ENCODE measurements at regions not wholly inside any gene's neighbourhood (a gene's known extent, or its start where the extent isn't known, plus 50 kb on each side); places are given as distances from the start of the nearest gene placed in this dataset.

DNA sequence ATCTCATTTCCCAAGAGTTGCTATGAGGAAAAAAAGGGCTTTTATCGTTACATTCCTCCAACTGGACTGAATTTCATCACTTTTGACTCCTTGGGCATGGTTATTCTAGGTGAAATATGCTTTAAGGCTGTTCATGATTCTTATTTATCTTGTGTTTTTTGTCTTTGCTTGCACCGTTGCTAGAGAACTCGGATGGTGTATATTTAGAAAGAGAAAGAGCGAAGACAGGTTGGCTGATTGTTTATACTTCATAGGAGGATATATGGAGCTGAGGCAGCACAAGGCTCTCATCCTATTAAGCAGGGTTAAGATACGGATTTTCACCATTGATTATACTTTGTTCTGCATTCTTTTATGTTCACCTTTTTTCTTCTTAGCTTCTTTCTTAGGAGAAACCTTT, 94.9 kb upstream of the GEMIN8 start:
- TF ChIP-seq, protein P1, sequence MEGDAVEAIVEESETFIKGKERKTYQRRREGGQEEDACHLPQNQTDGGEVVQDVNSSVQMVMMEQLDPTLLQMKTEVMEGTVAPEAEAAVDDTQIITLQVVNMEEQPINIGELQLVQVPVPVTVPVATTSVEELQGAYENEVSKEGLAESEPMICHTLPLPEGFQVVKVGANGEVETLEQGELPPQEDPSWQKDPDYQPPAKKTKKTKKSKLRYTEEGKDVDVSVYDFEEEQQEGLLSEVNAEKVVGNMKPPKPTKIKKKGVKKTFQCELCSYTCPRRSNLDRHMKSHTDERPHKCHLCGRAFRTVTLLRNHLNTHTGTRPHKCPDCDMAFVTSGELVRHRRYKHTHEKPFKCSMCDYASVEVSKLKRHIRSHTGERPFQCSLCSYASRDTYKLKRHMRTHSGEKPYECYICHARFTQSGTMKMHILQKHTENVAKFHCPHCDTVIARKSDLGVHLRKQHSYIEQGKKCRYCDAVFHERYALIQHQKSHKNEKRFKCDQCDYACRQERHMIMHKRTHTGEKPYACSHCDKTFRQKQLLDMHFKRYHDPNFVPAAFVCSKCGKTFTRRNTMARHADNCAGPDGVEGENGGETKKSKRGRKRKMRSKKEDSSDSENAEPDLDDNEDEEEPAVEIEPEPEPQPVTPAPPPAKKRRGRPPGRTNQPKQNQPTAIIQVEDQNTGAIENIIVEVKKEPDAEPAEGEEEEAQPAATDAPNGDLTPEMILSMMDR (optimal IDR thresholded peaks at IDR 0.05 in 1 of 3, IDR thresholded peaks at IDR 0.05 in 1 of 3, conservative IDR thresholded peaks at IDR 0.05 in 1 of 3; ENCODE audit: extremely low read depth in 1 of 3, insufficient read depth in 2 of 3, low read length in 3 of 3), result no peak
- TF ChIP-seq EZH2 (IDR thresholded peaks at IDR 0.05; ENCODE audit: low read length), result no peak
